Activated CD4-positive, CD25-positive, alpha-beta regulatory T cell (primary cell): ENCODE measurements at regions not wholly inside any gene's neighbourhood (a gene's known extent, or its start where the extent isn't known, plus 50 kb on each side); places are given as distances from the start of the nearest gene placed in this dataset.

ENCODE experiments used
- DNase-seq, 4 experiments: peaks; one replicate each; lab custom pipeline; 2025; lab: John Stamatoyannopoulos, UW

DNA sequence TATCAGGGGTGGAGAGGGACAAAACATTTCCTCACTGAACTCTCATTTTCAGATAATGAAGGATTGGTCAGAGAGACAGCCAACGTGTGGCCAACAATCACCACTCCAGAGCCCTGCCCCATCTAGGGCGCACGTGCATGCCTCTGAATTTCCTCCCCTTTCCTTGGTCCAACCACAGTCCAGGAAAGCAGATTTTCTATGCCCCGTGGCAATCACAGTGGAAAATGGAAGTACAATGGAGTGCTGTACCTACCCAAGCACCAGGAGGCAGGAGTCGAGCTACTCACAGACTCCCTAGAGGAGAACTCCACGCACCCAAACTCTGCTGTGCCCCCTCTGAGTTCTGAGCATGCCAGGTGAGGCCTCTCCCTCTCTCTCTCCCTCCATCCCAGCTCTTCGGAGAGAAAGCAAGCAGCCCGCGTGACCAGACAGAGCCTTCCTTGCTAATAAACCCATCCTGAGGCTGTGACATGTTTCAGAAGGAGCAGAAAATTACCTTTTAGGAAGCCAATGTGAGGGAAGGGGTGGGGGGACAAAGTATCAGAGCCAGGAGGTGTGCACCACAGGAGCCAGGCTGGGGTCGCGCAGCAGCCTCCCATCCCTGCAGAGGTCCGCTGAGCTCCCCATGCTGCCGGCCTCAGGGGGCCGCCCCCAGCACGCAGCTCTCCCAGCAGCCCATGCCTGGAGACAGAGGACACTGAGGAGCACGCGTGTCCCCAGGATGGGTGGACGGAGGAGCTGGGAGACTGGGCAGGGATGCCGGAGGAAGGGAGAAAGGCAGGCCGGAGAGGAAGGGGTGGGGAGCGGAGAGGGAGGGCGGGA lies 73.4 kb downstream of the PITPNM2 start:
- DNase-seq = no peak

DNA sequence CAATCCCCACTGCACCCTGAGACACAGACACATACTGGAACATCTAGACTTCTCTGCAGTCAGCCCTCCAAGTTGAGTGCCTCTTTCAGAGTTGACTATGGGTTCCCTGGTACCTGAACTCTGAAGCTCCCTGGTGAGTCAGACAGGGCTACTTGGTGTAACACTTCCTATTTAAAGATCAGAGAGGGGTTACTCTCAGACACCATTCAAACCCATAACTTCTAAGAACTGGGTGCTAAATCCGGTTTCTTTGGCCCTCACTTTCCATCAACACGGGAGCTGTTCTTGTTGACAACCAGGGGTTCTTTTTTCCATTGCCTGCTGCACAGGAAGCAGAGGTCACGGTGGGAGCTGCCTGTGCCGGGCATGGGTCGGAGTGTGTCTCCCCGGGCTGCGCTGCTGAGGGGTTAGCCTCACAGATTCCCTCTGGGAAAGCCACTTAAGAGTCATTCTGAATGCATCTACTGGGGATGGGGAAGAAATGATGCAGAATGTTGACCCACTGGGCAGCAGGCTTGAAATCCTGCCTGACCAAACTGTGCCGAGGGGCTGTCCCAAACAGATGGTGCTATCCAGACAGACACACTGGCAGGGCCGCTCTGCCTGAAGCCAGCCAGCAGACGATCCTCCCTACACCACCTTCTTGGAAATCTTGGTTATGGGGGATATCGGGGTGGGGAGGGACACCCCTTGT lies 74.1 kb downstream of the PITPNM2 start:
- peak in 1 of 4 experiments; percentile 12 for DNase-seq

- peak; percentile 38 to 50 (median 44) for DNase-seq
Observed at GRCh38 chr12:123075646-123076171, 75.2 kb downstream of the PITPNM2 start.

- DNase-seq = no peak
Observed at GRCh38 chr12:123075087-123075645, 75.7 kb downstream of the PITPNM2 start.

- no peak for DNase-seq
Observed at GRCh38 chr12:123073962-123074801, 76.7 kb downstream of the PITPNM2 start.

- DNase-seq = no peak
Observed at GRCh38 chr12:123073292-123073691, 77.6 kb downstream of the PITPNM2 start.

DNA sequence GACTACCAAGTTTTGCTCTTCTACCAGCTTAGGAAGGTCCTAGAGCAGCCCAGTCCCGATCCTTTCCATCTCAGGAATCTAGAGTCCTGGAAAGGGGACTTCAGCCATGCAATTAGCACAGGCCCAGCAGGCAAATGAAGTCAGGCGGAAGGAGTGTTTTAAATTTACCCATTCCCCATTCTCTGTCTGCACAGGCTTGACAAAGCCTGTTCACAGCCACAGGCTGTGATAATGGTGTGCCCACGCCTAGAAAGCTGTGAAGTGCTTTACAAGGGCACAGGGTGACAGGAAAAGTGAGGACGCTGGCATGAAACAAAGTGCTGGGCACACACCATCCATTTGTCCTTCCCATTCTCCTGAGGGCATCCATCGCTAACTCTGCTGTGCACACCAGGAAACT lies 79.0 kb downstream of the PITPNM2 start:
- no peak for DNase-seq

DNA sequence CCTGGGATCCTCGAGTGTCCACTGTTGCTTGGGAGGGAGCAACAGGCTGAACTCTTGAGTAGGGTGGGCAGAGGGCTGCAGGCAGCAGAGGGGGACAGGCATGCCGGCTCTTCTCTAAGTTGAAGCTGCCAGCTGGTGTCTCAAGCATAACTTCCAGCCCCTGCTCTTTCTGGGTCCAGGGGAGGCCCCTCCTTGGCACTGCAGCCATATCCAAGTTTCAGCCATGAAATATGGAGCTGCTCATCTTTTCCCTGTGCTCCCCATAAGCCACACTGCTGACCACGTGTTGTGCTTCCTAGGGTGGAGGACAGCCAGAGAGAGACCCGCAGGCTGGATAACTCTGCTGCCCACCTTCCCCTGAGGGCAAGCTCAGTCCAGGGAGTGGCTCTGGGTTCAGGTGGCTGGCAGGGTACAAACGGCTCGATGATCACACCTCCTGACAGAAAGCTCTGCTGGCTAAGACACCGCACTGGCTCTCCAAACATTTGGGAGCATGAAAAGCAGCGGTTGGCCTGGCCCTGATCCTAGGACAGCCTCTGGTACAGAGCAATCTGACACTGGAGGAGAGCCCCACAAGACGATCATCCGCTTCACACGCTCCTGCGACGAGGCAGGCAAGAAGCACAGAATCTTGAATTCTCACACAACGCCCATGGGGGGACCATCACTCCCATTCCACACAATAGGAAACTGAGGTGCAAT lies 79.6 kb downstream of the PITPNM2 start:
- DNase-seq = no peak

DNA sequence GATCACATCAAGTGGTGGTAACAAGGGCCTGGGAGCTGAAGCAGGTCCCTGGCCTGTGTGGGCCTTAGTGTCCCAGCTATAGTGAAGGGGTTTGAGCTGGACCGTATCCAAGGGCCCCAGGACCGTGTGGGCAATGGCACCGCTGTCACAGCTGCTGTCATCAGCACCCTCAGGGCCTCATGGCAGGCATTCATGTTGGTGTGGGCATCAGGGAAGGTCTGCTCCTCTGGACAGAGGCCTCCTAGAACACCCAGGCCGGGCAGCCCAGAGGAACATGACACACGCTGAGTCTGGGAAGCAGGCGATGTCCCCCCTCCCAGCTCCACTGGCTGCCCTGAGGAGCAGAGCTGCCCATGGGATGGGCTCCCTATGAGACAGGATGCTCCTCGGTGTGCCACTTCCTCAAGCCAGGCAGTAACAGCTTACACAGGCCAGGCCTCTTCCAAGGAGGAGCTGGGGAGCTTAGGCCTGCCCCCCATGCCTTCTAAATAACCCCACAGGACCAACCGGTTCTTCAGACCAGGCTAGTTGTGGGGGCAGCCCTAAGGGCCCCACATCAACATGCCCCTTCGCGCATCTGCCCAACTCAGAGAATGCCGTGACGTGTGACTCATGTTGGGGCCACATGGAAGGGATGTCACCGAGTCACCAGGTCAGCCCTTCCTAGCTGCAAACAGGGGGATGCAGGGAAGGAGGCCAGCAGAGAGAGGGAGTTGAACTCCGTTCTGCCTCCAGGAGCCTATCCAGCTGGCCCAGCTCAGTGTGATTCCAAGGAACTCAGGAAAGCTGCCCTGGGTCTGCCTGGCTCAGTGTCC lies 80.4 kb downstream of the PITPNM2 start:
- DNase-seq = no peak

GRCh38 chr12:123069436-123070266 lies 81.2 kb downstream of the PITPNM2 start:
- no peak for DNase-seq

DNA sequence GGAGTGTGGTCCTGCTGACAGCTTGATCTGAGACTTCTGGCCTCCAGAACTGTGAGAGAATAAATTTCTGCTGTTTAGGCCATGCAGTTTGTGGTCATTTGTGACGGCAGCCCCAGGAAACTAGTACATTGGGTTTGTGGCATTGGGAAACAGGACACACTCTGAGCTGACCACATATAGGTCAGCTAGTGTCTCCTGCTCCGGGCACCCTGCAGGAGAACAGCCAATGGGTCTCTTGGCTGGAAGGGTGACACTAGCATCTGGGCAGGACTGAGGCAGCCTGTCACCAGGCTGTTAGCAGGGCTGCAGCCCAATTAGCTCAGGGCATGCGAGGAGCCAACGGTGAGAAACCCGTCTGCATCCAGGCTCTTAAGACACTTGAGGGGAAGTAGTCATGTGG lies 83.2 kb downstream of the PITPNM2 start:
- DNase-seq = no peak

DNA sequence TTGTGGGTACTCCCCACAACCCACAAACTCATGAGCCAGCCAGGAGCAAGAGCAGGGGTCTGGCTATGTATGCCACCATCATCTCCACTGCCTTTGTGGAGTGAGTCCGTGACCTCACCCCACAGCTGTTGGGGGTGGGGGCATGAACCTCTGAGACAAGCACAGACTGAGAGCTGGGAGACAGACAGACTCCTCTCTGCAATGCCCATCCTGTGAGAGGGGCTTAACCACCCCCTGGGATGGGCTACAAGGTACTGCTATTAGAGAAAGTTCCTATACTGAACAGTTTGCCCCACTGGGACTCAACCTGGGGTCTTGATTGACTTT lies 84.5 kb downstream of the PITPNM2 start:
- DNase-seq = no peak

DNA sequence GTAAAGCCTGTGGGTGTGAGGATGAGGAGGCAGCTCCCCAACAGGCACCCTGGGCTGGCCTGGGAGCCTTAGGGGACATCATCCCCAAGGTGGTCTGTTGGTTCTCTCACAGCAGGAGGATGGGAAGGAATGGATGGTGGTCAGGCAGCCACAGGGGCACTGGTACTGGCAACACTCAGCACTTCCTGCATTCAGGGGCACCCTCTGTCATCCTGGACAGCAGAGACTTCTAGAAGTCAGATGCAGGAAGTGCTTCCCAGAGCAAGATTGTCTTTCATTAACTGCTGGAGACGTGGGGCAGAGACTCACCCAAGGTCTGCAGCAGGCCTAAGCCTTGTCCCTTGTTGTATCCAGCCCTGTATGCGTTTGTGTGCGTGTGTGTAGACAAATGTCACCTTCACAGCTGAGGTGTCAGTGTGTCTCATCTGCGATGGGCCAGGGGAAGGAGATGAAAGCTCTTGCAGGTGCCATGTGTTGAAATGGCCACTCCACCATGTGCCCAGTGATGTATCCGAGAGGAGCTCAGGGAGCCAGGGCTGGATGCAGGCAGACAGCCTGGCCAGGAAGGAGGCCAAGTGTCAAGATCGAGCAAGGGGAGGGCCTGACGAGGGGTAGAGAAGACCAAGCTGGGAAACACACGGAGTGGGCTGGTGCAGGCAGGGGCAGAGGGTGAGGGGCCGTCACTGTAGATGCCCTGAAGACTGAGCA lies 85.1 kb downstream of the PITPNM2 start:
- DNase-seq = no peak

DNA sequence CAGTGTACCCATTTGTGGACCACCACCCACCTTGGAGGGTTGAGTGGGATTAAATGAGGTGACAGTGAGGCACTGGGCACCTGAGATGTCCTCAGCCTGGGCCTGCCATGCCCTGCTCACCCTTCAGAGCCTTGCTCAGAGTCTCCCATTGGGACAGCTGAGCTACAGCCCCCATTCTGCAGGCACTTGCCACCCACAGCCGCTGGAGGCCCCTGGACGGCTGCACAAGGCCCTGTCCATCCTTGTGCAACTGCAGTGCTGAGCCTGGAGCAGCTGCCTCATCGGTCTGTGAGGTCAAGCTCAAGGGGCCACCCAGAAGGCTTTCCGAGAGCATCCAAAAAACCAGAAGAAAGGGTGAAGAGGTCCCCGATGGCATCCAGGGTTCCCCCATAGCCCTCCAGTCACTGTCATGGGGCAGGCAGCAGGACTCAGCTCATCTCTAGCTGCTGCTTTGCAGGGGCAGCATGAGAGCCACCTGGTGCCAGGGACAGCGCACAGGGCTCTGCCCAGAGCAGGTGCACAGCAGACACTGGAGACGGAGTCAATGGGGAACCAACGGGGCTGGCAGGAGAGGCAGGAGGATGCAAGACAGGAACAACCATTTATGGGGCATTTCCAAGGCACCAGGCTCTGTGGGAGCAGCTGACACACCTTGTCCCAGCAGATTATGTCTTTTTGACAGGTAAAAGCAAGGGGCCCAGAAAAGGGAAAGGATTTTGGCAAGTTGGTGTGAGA lies 84.6 kb downstream of the ARL6IP4 start:
- no peak for DNase-seq

GRCh38 chr12:123064366-123064765 lies 83.9 kb downstream of the ARL6IP4 start:
- no peak for DNase-seq

DNA sequence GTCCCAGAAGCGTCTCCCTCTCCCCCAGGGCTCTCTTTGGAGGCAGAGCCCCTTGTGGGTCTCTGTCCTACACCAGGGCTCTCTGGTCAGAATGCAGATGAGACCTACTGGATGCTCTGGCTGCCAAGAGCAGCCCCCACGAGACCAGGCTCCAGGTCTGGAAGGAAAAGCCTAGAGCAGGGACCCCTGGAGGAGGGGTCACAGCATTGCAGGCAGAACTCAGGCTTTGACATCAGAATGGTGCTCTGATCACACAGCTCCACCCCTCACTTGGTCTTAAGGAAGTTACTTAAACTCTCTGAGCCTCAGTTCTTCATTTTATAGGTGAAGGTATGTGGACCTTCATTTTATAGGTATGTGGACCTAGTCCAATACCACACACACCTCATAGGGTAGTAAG lies 83.1 kb downstream of the ARL6IP4 start:
- DNase-seq = no peak

- no peak for DNase-seq
Observed at GRCh38 chr12:123062681-123063486, 82.4 kb downstream of the ARL6IP4 start.
